Thyroid gland (tissue), 4 donors: ENCODE measurements at regions not wholly inside any gene's neighbourhood (a gene's known extent, or its start where the extent isn't known, plus 50 kb on each side); places are given as distances from the start of the nearest gene placed in this dataset.

ENCODE experiments used
- DNase-seq, 2 donors: peaks; one replicate each; pipeline ENCODE4 v3.0.0-alpha.2; 2019
- H3K27ac ChIP-seq, 3 donors: fragments of 200-600 bp; sonication (generic); 1 replicate in 2 of 3; 2 replicates in 1 of 3; pipeline ENCODE4 v1.5.1; 2016 to 2019; ENCODE audit warnings: mild to moderate bottlenecking in 1 of 3, moderate library complexity in 1 of 3
- H3K27me3 ChIP-seq: fragments of 200-600 bp; sonication (generic); one replicate; pipeline ENCODE4 v1.5.1; 2019
- H3K36me3 ChIP-seq, 2 donors: fragments of 200-600 bp; sonication (generic); one replicate each; pipeline ENCODE4 v1.5.1; 2016 to 2019
- H3K4me1 ChIP-seq, 2 donors: fragments of 200-600 bp; sonication (generic); one replicate each; pipeline ENCODE4 v1.5.1; 2017 to 2019
- H3K4me3 ChIP-seq, 3 donors: fragments of 200-600 bp; sonication (generic); replicated peaks in 1 of 3; 1 replicate in 2 of 3; 2 replicates in 1 of 3; pipeline ENCODE4 v1.5.1; 2016; ENCODE audit warnings: mild to moderate bottlenecking in 1 of 3
- H3K9me3 ChIP-seq: fragments of 200-600 bp; sonication (generic); one replicate; pipeline ENCODE4 v1.5.1; 2017
- POLR2A ChIP-seq, 2 donors: fragments of 450-650 bp; IDR thresholded peaks; one replicate each; pipeline ENCODE4 v1.6.1; 2017; ENCODE audit warnings: antibody characterized with exemption in 2 of 2, mild to moderate bottlenecking in 2 of 2, moderate library complexity in 1 of 2
- WGBS, 2 donors: methylation state at CpG; one replicate each; pipeline ENCODE4 v1.1.5; 2017; 5-methylcytosine and 5-hydroxymethylcytosine counted together
- intact Hi-C: fragments of 100-400 bp; cut with DNase I; formaldehyde crosslinking; loops from one replicate; pipeline ENCODE4 v1.15.1; 2023
- TF ChIP-seq, protein P1 (sequence below), 6 experiments: fragments of 200-600 bp in 3 of 6; fragments of 450-650 bp in 3 of 6; sonication (generic) in 3 of 6; IDR thresholded peaks; one replicate each; pipeline ENCODE4 v1.5.1; 2016 to 2019; ENCODE audit warnings: antibody characterized with exemption in 6 of 6, mild to moderate bottlenecking in 2 of 6, inconsistent platforms in 1 of 6, moderate library complexity in 1 of 6

DNA sequence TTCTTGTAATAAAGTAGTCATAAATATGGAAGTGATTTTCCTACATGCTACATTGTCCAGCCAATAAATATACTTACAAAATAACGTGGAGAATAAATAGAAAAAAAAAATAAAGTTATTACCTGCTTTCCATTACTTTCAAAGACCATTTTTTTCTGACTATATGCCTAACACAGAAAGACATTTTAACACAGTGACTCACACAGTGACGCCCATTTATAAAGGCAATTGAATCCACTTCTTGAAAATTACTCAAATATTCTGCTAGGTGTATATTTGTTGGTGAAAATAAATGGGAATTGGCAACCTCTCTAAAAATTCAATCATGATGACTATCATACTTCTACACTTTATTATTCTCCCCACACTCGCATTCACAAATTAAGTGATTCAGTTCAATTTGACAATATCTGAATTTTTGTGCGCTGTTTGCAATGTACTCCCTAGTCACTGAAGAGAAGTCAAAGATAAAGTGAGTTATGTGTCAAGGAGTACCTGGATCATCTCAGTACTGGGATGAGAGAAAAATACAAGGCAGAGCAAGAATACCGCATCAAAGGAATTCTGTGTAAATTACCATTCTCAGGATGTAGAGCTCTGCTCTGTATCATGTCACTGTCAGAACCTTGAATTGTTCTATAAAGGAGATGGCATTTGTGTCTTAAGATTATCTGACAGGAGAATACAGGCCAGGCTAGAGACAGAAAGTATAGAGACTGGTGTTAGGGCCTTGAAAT lies 642.7 kb downstream of the IPMK start:
- 78 to 82% methylated on average over 5 of the region's 5 CpGs for WGBS, 2 donors

DNA sequence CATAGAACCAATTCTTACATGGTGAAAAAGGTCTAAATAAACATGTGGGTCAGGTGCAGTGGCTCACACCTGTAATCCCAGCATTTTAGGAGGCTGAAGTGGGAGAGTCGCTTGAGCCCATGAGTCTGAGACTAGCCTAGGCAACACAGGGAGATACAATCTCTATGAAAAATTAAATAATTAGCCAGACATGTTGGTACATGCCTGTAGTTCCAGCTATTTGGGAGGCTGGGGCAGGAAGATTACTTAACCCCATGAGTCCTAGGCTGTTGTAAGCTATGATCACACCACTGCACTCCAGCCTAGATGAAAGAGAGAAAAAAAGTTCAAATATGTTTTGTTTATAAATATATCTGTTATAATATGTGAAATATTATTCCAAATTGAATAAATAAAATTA lies 643.6 kb downstream of the IPMK start:
- Histone ChIP-seq H3K4me1 (no peaks in the 10 kb centered on the region), H3K9me3 (no peaks in the 10 kb centered on the region), H3K27me3 (no peaks in the 10 kb centered on the region), H3K27ac (no peak overlapping the region), H3K4me3 (no peak overlapping the region), H3K36me3 (no peaks in the 10 kb centered on the region)
- WGBS, 2 donors, result 88 to 93% methylated on average over 1 of the region's 1 CpG
- DNase-seq, result no peak
- intact Hi-C loops, result no loop called here
- TF ChIP-seq, protein P1, sequence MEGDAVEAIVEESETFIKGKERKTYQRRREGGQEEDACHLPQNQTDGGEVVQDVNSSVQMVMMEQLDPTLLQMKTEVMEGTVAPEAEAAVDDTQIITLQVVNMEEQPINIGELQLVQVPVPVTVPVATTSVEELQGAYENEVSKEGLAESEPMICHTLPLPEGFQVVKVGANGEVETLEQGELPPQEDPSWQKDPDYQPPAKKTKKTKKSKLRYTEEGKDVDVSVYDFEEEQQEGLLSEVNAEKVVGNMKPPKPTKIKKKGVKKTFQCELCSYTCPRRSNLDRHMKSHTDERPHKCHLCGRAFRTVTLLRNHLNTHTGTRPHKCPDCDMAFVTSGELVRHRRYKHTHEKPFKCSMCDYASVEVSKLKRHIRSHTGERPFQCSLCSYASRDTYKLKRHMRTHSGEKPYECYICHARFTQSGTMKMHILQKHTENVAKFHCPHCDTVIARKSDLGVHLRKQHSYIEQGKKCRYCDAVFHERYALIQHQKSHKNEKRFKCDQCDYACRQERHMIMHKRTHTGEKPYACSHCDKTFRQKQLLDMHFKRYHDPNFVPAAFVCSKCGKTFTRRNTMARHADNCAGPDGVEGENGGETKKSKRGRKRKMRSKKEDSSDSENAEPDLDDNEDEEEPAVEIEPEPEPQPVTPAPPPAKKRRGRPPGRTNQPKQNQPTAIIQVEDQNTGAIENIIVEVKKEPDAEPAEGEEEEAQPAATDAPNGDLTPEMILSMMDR (IDR thresholded peaks at IDR 0.05), result no peak
- TF ChIP-seq POLR2A (IDR thresholded peaks at IDR 0.05), result no peak

More for the DNA sequence above, 642.7 kb downstream of the IPMK start:
- no peak overlapping the region for H3K27ac ChIP-seq
- no peak for DNase-seq
- no peak for TF ChIP-seq POLR2A (IDR thresholded peaks at IDR 0.05)
- TF ChIP-seq, protein P1 (IDR thresholded peaks at IDR 0.05), result no peak
- intact Hi-C loops, result no loop called here
- no peaks in the 10 kb centered on the region for H3K4me1 ChIP-seq
- H3K27me3 ChIP-seq, result no peaks in the 10 kb centered on the region
- H3K9me3 ChIP-seq, result no peaks in the 10 kb centered on the region
- H3K4me3 ChIP-seq, result no peak overlapping the region
- H3K36me3 ChIP-seq, result no peaks in the 10 kb centered on the region

DNA sequence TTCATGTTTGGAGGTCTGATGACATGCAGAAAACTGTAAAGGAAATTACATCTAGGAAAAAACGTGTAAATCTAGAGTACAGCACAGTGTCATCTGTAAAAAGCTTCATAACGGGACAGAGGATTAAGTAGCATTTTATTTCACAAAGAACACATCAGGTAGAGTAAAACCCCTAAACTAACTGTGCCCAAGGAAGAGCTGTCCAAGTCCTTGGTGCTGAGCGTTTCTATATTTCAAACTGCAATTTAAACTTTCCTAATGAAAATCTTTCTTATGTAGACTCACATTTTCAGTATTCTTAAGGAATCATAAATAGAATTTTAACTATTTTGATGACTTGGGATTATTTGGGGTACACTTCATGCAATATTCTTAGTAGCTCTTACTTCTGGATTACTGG lies 646.2 kb downstream of the IPMK start:
- Histone ChIP-seq H3K27me3 (no peaks in the 10 kb centered on the region), H3K4me3 (no peak overlapping the region), H3K4me1 (no peaks in the 10 kb centered on the region), H3K36me3 (no peaks in the 10 kb centered on the region), H3K9me3 (no peaks in the 10 kb centered on the region), H3K27ac (no peak overlapping the region)
- intact Hi-C loops, result no loop called here
- DNase-seq, result no peak
- TF ChIP-seq, protein P1 (IDR thresholded peaks at IDR 0.05), result no peak
- WGBS, 2 donors, result 55 to 63% methylated on average over 3 of the region's 3 CpGs

DNA sequence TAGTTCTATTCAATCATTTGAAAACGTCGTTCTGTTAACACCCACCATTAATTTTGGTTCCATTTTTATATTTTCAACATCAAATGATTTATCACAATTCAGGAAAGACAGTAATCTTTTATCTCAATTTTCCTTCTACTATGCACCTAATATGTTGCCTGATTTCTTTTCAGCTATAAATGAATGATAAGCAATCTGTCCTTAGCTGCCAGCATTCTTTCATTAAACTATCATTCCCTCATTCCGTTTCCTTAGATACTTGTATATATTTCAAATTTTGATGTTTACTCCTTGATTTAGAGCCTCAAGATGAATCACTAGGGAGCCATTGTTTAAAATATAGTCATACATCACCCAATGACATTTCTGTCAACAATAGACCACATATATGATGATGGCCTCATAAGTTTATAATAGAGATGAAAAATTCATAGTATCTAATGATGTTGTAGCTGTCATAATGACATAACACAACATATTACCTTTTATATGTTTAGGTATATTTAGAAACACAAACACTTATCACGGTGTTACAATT lies 661.7 kb downstream of the IPMK start:
- intact Hi-C loops, result no loop called here
- no peaks in the 10 kb centered on the region for H3K9me3 ChIP-seq
- no peak overlapping the region for H3K27ac ChIP-seq
- no peaks in the 10 kb centered on the region for H3K4me1 ChIP-seq
- no peaks in the 10 kb centered on the region for H3K36me3 ChIP-seq
- WGBS, 2 donors, result 85 to 86% methylated on average over 4 of the region's 4 CpGs
- no peak overlapping the region for H3K4me3 ChIP-seq
- no peaks in the 10 kb centered on the region for H3K27me3 ChIP-seq
- TF ChIP-seq, protein P1 (IDR thresholded peaks at IDR 0.05), result no peak
- no peak for TF ChIP-seq POLR2A (IDR thresholded peaks at IDR 0.05)
- no peak for DNase-seq

DNA sequence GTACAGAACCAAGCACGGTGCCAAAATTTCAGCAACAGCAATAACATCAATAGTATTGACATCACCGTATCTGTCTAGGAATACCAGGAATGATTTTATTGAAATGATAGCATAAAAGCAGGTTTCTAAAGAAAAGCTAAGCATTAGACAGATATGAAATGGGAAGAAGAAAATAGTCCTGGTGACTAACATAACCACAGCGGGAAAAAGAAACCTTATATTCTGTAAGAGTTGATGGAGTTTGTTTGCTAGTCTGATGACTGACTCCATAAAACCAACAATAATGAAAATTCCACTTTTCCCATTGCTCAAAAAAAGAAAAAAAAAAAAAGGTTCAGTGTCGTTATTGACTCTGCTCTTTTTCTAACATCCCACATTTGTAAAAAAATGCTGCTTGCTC lies 668.3 kb downstream of the IPMK start:
- WGBS, 2 donors, result 91% methylated on average over 4 of the region's 4 CpGs
- H3K4me1 ChIP-seq, result no peaks in the 10 kb centered on the region
- no peak overlapping the region for H3K27ac ChIP-seq
- no peak overlapping the region for H3K4me3 ChIP-seq
- DNase-seq, result no peak
- intact Hi-C loops, result no loop called here
- H3K36me3 ChIP-seq, result no peaks in the 10 kb centered on the region
- H3K27me3 ChIP-seq, result no peaks in the 10 kb centered on the region
- no peak for TF ChIP-seq POLR2A (IDR thresholded peaks at IDR 0.05)
- TF ChIP-seq, protein P1 (IDR thresholded peaks at IDR 0.05), result no peak
- no peaks in the 10 kb centered on the region for H3K9me3 ChIP-seq
